Prostate gland (tissue), 2 donors: ENCODE measurements at regions not wholly inside any gene's neighbourhood (a gene's known extent, or its start where the extent isn't known, plus 50 kb on each side); places are given as distances from the start of the nearest gene placed in this dataset.

Source experiments
- POLR2A ChIP-seq: fragments of 450-650 bp; IDR thresholded peaks from one replicate; pipeline ENCODE4 v1.6.1; 2016; ENCODE audit warnings: antibody characterized with exemption, mild to moderate bottlenecking
- POLR2AphosphoS5 ChIP-seq: sonication (generic); formaldehyde crosslinking; IDR thresholded peaks from one replicate; pipeline ENCODE4 v1.6.1; 2017; ENCODE audit warnings: antibody characterized with exemption
- TF ChIP-seq, protein P1 (sequence below), 4 experiments: fragments of 200-600 bp in 2 of 4; fragments of 450-650 bp in 2 of 4; sonication (generic) in 2 of 4; IDR thresholded peaks; 1 replicate in 3 of 4; 2 replicates in 1 of 4; pipeline ENCODE4 v1.5.1; 2016 to 2019; ENCODE audit warnings: antibody characterized with exemption in 4 of 4, mild to moderate bottlenecking in 2 of 4, moderate library complexity in 2 of 4

DNA sequence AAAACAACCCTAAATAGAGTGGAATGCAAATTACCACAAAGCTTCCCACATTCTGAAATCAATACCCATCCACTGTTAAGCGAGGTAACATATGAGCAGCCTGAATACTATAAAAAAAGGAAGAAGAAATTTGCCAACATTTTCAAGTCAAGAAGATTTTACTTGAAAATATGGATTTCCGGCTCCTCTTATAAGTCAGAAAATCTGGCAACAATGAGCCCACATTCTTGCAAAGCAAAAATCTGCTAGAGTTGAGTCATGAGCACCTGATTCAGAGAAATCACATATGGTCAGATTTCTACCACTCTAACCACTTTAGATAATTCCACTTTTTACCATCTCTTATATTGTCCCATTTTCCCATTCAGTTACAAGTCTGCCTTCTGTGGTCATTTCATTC lies 395.7 kb downstream of the DTHD1 start:
- TF ChIP-seq, protein P1, sequence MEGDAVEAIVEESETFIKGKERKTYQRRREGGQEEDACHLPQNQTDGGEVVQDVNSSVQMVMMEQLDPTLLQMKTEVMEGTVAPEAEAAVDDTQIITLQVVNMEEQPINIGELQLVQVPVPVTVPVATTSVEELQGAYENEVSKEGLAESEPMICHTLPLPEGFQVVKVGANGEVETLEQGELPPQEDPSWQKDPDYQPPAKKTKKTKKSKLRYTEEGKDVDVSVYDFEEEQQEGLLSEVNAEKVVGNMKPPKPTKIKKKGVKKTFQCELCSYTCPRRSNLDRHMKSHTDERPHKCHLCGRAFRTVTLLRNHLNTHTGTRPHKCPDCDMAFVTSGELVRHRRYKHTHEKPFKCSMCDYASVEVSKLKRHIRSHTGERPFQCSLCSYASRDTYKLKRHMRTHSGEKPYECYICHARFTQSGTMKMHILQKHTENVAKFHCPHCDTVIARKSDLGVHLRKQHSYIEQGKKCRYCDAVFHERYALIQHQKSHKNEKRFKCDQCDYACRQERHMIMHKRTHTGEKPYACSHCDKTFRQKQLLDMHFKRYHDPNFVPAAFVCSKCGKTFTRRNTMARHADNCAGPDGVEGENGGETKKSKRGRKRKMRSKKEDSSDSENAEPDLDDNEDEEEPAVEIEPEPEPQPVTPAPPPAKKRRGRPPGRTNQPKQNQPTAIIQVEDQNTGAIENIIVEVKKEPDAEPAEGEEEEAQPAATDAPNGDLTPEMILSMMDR (IDR thresholded peaks at IDR 0.05) = no peak
- TF ChIP-seq POLR2AphosphoS5 (no peak), POLR2A (no peak)
